Central memory CD8-positive, alpha-beta T cell (primary cell): ENCODE measurements at regions not wholly inside any gene's neighbourhood (a gene's known extent, or its start where the extent isn't known, plus 50 kb on each side); places are given as distances from the start of the nearest gene placed in this dataset.

ENCODE experiments used
- ATAC-seq: fragments of 150-1000 bp; cut with Tn5 transposase; replicated peaks from 2 replicates; pipeline ENCODE4 v1.10.0; 2022; ENCODE audit warnings: mild to moderate bottlenecking, moderate FRiP score, moderate number of reproducible peaks; ENCODE audit not compliant: poor library complexity, severe bottlenecking; ENCODE audit errors: extremely low read depth
- DNase-seq, 2 donors: peaks; one replicate each; pipeline ENCODE4 v3.0.0; 2021; ENCODE audit warnings: low spot score in 2 of 2
- H3K27ac Mint-ChIP-seq: one replicate; pipeline ENCODE4 v1.8.0; 2022; ENCODE audit warnings: low read depth, mild to moderate bottlenecking, moderate library complexity, mixed read lengths
- H3K27me3 Mint-ChIP-seq: one replicate; pipeline ENCODE4 v1.8.0; 2022; ENCODE audit warnings: mixed read lengths
- H3K36me3 Mint-ChIP-seq: one replicate; pipeline ENCODE4 v1.8.0; 2022; ENCODE audit warnings: mild to moderate bottlenecking, moderate library complexity, mixed read lengths; ENCODE audit not compliant: insufficient read depth
- H3K4me1 Mint-ChIP-seq: one replicate; pipeline ENCODE4 v1.8.0; 2022; ENCODE audit warnings: mixed read lengths
- H3K4me3 Mint-ChIP-seq: one replicate; pipeline ENCODE4 v1.8.0; 2022; ENCODE audit warnings: mild to moderate bottlenecking, moderate library complexity, mixed read lengths
- H3K9me3 Mint-ChIP-seq: one replicate; pipeline ENCODE4 v1.8.0; 2022; ENCODE audit warnings: mixed read lengths

DNA sequence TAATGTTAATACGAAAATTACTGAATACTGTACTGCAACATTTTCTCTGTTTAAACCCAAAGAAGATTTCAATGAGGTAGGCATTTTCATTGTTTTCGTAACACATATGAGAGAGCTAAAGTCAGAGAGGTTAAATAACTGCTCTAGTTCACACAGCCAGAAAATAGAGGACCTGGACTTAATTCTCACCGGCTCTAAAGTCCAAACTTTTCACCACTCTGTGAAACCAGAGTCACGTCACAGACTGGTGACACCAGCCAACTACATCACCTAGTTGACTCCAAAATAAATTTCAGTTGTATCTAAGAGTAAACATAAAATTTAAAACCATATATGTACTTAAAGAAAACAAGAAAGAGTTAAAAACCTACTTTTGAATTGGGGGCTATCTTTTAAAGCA, 146.7 kb downstream of the FCRL5 start:
- Mint-ChIP-seq H3K4me1 (peaks cover 4% of the 10 kb centered on the region), H3K27me3 (peaks cover 57% of the 10 kb centered on the region), H3K36me3 (no peaks in the 10 kb centered on the region), H3K27ac (no peak overlapping the region), H3K4me3 (no peak overlapping the region), H3K9me3 (no peaks in the 10 kb centered on the region)
- DNase-seq, result no peak
- ATAC-seq, result no peak

GRCh38 chr1:157404614-157405013, 147.7 kb downstream of the FCRL5 start:
- ATAC-seq (no peak), DNase-seq (no peak)
- no peaks in the 10 kb centered on the region for H3K9me3 Mint-ChIP-seq
- H3K27me3 Mint-ChIP-seq, result peaks cover 57% of the 10 kb centered on the region
- no peak overlapping the region for H3K27ac Mint-ChIP-seq
- H3K4me1 Mint-ChIP-seq, result peaks cover 4% of the 10 kb centered on the region
- no peaks in the 10 kb centered on the region for H3K36me3 Mint-ChIP-seq
- H3K4me3 Mint-ChIP-seq, result no peak overlapping the region

DNA sequence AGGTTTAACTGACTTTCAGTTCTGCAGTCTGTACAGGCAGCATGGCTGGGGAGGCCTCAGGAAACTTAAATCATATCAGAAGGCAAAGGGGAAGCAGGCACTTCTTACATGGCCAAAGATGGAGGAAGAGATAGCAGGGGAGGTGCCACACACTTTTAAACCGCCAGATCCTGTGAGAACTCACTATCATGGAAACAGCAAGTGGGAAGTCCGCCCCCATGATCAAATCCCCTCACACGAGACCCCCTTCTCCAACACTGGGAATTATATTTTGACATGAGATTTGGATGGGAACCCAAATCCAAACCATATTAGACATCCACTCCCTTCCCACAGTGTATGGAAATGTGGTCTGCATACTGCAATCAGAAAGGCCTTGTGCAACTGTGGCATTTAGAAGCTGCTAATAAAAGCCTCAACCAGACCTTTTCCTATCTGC, 148.2 kb downstream of the FCRL5 start:
- ATAC-seq, result no peak
- H3K36me3 Mint-ChIP-seq, result no peaks in the 10 kb centered on the region
- H3K27ac Mint-ChIP-seq, result no peak overlapping the region

DNA sequence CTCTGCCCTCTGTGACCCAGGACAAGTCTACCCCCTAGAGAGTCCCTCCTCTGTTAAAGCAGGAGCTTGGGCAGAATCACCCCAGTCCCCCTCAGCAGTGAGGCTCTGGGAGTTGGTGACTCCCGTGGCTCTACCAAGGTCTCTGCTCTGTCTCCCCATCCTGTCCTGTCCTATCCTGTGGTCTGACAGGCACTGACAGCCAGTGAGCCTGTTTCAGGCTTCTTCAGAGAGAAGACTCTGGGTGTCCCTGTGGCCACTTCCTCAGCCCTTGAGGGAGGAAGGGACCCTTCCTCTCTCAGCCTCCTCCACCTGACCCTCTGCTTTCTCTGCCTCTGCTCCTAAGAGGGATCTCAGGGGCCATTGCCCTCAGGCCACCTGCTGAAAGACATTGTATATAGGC, 148.7 kb downstream of the FCRL5 start:
- no peak for DNase-seq
- no peak overlapping the region for H3K4me3 Mint-ChIP-seq

More for the DNA sequence above, 148.2 kb downstream of the FCRL5 start:
- DNase-seq, result no peak
- Mint-ChIP-seq H3K27me3 (peaks cover 57% of the 10 kb centered on the region), H3K4me1 (peaks cover 4% of the 10 kb centered on the region), H3K9me3 (no peaks in the 10 kb centered on the region), H3K4me3 (no peak overlapping the region)

DNA sequence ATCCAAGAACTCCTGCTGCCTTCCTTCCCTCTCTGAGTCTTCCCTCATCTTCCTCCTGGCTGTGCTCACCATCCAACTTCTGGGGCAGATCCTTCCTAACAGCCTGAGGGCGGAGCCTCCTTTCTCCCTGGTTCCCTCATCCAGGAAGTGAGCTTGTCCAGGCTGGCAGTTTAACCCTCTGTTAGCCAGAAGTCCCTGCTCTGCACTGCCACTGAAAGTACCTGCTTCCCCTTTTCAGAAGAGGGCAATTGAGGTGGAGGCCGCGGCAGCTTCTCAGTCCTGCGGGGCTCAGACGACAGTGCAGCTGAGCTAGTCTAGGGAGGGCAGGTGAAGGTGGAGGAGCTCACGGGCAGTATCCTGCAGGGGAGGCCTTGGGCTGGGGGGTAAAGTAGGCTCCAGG, 149.1 kb downstream of the FCRL5 start:
- DNase-seq, result no peak
- Mint-ChIP-seq H3K36me3 (no peaks in the 10 kb centered on the region), H3K9me3 (no peaks in the 10 kb centered on the region), H3K27me3 (peaks cover 62% of the 10 kb centered on the region), H3K4me3 (no peak overlapping the region), H3K4me1 (peaks cover 4% of the 10 kb centered on the region), H3K27ac (no peak overlapping the region)
- ATAC-seq, result no peak

More for the DNA sequence above, 148.7 kb downstream of the FCRL5 start:
- no peaks in the 10 kb centered on the region for H3K9me3 Mint-ChIP-seq
- H3K27me3 Mint-ChIP-seq, result peaks cover 58% of the 10 kb centered on the region
- peaks cover 4% of the 10 kb centered on the region for H3K4me1 Mint-ChIP-seq
- H3K27ac Mint-ChIP-seq, result no peak overlapping the region
- ATAC-seq, result no peak
- H3K36me3 Mint-ChIP-seq, result no peaks in the 10 kb centered on the region

- Mint-ChIP-seq H3K4me1 (peaks cover 4% of the 10 kb centered on the region), H3K36me3 (no peaks in the 10 kb centered on the region), H3K9me3 (no peaks in the 10 kb centered on the region), H3K4me3 (no peak overlapping the region), H3K27ac (no peak overlapping the region), H3K27me3 (peaks cover 79% of the 10 kb centered on the region)
- no peak for ATAC-seq
- no peak for DNase-seq
These were observed 151.5 kb downstream of the FCRL5 start for GRCh38 chr1:157400766-157401165.

DNA sequence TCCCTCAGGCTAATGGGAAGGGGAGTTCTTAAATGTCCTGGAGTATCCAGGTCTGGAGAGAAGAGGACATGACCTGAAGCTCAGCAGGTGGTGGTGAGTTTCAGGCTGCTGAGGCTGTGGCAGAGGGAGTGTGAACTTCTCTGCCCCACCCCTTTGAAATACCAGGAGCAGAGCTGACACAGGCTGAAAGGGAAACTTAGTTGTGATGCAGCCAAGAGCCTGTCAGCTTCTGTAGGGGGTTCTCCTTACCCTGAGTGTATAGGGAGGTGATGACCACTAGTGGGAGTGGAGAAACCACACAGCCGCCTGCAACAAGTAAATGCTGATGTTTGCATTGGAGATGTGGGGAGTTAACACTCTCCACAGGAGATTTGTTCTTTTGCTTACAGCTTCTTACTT, 152.3 kb downstream of the FCRL5 start:
- no peak for DNase-seq
- no peak overlapping the region for H3K4me3 Mint-ChIP-seq
- ATAC-seq, result no peak
- no peaks in the 10 kb centered on the region for H3K9me3 Mint-ChIP-seq
- peaks cover 4% of the 10 kb centered on the region for H3K4me1 Mint-ChIP-seq
- H3K27me3 Mint-ChIP-seq, result peaks cover 86% of the 10 kb centered on the region
- no peaks in the 10 kb centered on the region for H3K36me3 Mint-ChIP-seq
- no peak overlapping the region for H3K27ac Mint-ChIP-seq

GRCh38 chr1:157399343-157399983, 152.9 kb downstream of the FCRL5 start:
- Mint-ChIP-seq H3K9me3 (no peaks in the 10 kb centered on the region), H3K4me1 (peaks cover 4% of the 10 kb centered on the region), H3K27me3 (peaks cover 90% of the 10 kb centered on the region), H3K4me3 (no peak overlapping the region), H3K27ac (no peak overlapping the region), H3K36me3 (no peaks in the 10 kb centered on the region)
- DNase-seq, result no peak
- ATAC-seq, result no peak

DNA sequence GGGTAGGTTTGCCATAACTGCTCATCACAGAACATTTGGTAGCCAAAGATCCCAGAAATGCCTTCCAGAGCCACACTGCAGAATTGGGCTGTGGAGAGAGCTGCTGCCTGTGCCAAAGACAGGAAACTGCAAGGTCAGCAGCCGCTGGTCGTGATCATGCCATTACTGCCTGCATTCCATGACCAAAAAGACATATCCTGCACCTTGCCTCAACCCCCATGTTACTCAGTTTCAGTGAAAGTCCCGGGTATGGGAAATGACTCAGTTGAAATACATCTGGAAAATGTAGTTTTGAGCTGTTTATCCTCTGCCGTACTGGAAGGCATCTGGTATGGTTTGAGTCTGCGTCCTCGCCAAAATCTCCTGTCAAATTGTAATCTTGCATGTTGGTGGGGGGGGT, 161.7 kb downstream of the FCRL5 start:
- Mint-ChIP-seq H3K27me3 (peaks cover 83% of the 10 kb centered on the region), H3K4me3 (no peak overlapping the region), H3K27ac (no peak overlapping the region), H3K4me1 (no peaks in the 10 kb centered on the region), H3K36me3 (no peaks in the 10 kb centered on the region), H3K9me3 (no peaks in the 10 kb centered on the region)
- ATAC-seq (no peak), DNase-seq (no peak)

- Mint-ChIP-seq H3K27me3 (peaks cover 57% of the 10 kb centered on the region), H3K4me1 (no peaks in the 10 kb centered on the region)
These were observed 164.3 kb downstream of the FCRL5 start for GRCh38 chr1:157388057-157388456.

GRCh38 chr1:157384258-157384657, 168.1 kb downstream of the FCRL5 start:
- Mint-ChIP-seq H3K4me3 (no peak overlapping the region), H3K36me3 (no peaks in the 10 kb centered on the region), H3K27me3 (peaks cover 40% of the 10 kb centered on the region)

More at GRCh38 chr1:157388057-157388456, 164.3 kb downstream of the FCRL5 start:
- ATAC-seq, result no peak
- Mint-ChIP-seq H3K27ac (no peak overlapping the region), H3K36me3 (no peaks in the 10 kb centered on the region), H3K9me3 (no peaks in the 10 kb centered on the region), H3K4me3 (no peak overlapping the region)
- no peak for DNase-seq

GRCh38 chr1:157382351-157382750, 170.0 kb downstream of the FCRL5 start:
- Mint-ChIP-seq H3K27ac (no peak overlapping the region), H3K4me3 (no peak overlapping the region)
- no peak for ATAC-seq

More at GRCh38 chr1:157384258-157384657, 168.1 kb downstream of the FCRL5 start:
- Mint-ChIP-seq H3K9me3 (no peaks in the 10 kb centered on the region), H3K4me1 (no peaks in the 10 kb centered on the region), H3K27ac (no peak overlapping the region)
- ATAC-seq (no peak), DNase-seq (no peak)

DNA sequence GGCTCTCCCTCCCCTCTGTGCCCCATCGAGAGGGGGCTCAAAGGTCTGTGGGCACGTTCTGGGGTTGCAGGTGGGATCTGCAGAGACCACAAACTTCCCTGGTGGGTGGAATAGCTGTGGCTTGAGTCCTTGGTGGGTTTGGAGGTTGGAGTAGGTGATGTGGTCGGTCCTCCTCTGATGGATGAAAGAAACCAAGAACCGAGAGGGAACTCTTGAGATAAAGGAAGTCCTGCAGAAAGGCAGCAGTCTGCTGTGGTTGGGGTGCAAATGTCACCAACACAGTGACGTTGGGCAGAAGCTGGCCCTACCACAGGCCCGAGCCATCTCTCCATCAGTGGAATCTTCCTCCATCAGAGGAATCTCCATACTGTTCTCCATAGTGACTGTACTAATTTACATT, 171.8 kb downstream of the FCRL5 start:
- H3K4me1 Mint-ChIP-seq, result no peaks in the 10 kb centered on the region
- no peak overlapping the region for H3K27ac Mint-ChIP-seq
- H3K27me3 Mint-ChIP-seq, result peaks cover 45% of the 10 kb centered on the region
- no peak for DNase-seq
- no peak for ATAC-seq
- no peak overlapping the region for H3K4me3 Mint-ChIP-seq
- no peaks in the 10 kb centered on the region for H3K9me3 Mint-ChIP-seq
- H3K36me3 Mint-ChIP-seq, result no peaks in the 10 kb centered on the region

More at GRCh38 chr1:157382351-157382750, 170.0 kb downstream of the FCRL5 start:
- DNase-seq, result no peak
- no peaks in the 10 kb centered on the region for H3K4me1 Mint-ChIP-seq
- peaks cover 41% of the 10 kb centered on the region for H3K27me3 Mint-ChIP-seq
- no peaks in the 10 kb centered on the region for H3K36me3 Mint-ChIP-seq
- no peaks in the 10 kb centered on the region for H3K9me3 Mint-ChIP-seq
